Right lobe of liver (tissue), 6 donors: ENCODE measurements at regions not wholly inside any gene's neighbourhood (a gene's known extent, or its start where the extent isn't known, plus 50 kb on each side); places are given as distances from the start of the nearest gene placed in this dataset.
A peak's percentile ranks its signal among the peaks of the same experiment; 100 is the strongest.

Experiments
- ATAC-seq, 4 donors: fragments of 200-7000 bp; cut with Tn5 transposase; one replicate each; pipeline ENCODE4 v1.9.1; 2020; ENCODE audit warnings: mild to moderate bottlenecking in 4 of 4, moderate library complexity in 4 of 4
- DNase-seq, 3 donors: peaks; one replicate each; pipeline ENCODE4 v3.0.0-alpha.2; 2020
- H3K27ac ChIP-seq, 3 donors: fragments of 200-600 bp; one replicate each; pipeline ENCODE4 v1.8.0; 2022
- H3K27me3 ChIP-seq, 2 donors: fragments of 200-600 bp; one replicate each; pipeline ENCODE4 v1.8.0; 2022
- H3K36me3 ChIP-seq, 4 donors: fragments of 200-600 bp; sonication (generic) in 1 of 4; one replicate each; pipeline versions ENCODE4 v1.5.1 to v1.8.0; 2017 to 2022; ENCODE audit warnings: control low read depth in 1 of 4
- H3K4me1 ChIP-seq, 4 donors: fragments of 200-600 bp; sonication (generic) in 1 of 4; one replicate each; pipeline versions ENCODE4 v1.5.1 to v1.8.0; 2017 to 2022; ENCODE audit warnings: control low read depth in 1 of 4
- H3K4me3 ChIP-seq, 3 donors: fragments of 200-600 bp; one replicate each; pipeline ENCODE4 v1.8.0; 2022
- H3K9me3 ChIP-seq, 4 donors: fragments of 200-600 bp; sonication (generic) in 1 of 4; one replicate each; pipeline versions ENCODE4 v1.5.1 to v1.8.0; 2017 to 2022; ENCODE audit warnings: control low read depth in 1 of 4
- POLR2A ChIP-seq: fragments of 450-650 bp; IDR thresholded peaks from one replicate; pipeline ENCODE4 v1.6.1; 2017; ENCODE audit warnings: antibody characterized with exemption, mild to moderate bottlenecking
- WGBS: methylation state at CpG from one replicate; pipeline ENCODE4 v1.1.6; 2018; ENCODE audit warnings: low coverage, low lambda C conversion rate; ENCODE audit not compliant: insufficient coverage; ENCODE audit errors: missing lambda C conversion rate; 5-methylcytosine and 5-hydroxymethylcytosine counted together
- intact Hi-C, 2 donors: fragments of 100-400 bp; cut with DNase I; formaldehyde crosslinking; loops; one replicate each; pipeline versions ENCODE4 v1.11.2 to v1.14.1; 2022
- TF ChIP-seq, protein P1 (sequence below), 4 donors: fragments of 200-600 bp in 3 of 4; fragments of 450-650 bp in 1 of 4; IDR thresholded peaks; one replicate each; pipeline versions ENCODE4 v1.5.1 to v1.8.0; 2016 to 2022; ENCODE audit warnings: antibody characterized with exemption in 4 of 4, mild to moderate bottlenecking in 2 of 4
- donor health status: DM: no; HTN: yes; CAD: no.
- donor health status: DM: no; HTN: no; CAD: no.
- donor health status: DM: no; HTN: no; CAD: no.
- donor health status: DM: no; HTN: yes; CAD: no.
- donor health status: DM: no; HTN: yes; CAD: no.

DNA sequence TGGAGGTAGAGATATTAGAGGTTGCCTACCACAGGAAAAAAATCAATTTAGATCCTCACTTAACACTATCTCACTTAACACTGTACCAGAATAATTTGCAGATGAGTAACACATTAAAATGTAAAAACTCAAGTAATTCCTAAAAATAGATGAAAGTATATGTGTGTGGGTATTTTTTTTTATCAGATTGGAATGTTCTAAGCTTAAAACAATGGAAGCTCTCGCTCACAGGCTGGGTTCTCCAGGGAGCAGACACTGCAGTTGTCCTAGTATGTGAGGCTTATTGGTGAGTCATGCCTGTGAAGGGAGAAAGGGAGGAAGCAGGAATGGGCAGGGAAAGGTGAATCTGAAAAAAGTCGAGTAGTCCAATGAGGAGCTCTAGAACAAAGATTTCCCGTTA, 181.3 kb upstream of the ZNF608 start:
- WGBS, result 97% methylated on average over 3 of the region's 3 CpGs
- ATAC-seq, result no peak

DNA sequence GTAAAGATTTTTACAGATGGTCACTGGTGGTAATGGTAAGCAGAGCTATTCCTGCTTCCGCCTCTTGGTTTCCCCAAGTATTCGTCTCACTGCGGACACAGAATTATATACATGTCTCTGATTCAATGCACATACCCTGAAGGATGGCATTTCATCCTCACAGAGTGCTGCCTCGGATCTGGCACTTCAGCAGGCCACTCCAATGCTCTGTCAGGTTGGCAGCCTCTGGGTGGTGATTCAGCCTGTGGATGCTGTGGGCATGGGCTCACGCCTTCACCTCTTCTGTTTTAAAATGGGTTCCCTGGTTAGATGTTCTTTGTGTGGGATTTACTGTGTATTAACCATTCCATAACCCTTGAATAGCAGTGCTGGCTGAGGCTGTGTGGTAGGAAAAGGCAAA, 182.6 kb upstream of the ZNF608 start:
- H3K36me3 ChIP-seq, result no peaks in the 10 kb centered on the region
- intact Hi-C loops, result no loop called here
- WGBS, result 100% methylated on average over 5 of the region's 5 CpGs
- no peak for TF ChIP-seq POLR2A
- TF ChIP-seq, protein P1, sequence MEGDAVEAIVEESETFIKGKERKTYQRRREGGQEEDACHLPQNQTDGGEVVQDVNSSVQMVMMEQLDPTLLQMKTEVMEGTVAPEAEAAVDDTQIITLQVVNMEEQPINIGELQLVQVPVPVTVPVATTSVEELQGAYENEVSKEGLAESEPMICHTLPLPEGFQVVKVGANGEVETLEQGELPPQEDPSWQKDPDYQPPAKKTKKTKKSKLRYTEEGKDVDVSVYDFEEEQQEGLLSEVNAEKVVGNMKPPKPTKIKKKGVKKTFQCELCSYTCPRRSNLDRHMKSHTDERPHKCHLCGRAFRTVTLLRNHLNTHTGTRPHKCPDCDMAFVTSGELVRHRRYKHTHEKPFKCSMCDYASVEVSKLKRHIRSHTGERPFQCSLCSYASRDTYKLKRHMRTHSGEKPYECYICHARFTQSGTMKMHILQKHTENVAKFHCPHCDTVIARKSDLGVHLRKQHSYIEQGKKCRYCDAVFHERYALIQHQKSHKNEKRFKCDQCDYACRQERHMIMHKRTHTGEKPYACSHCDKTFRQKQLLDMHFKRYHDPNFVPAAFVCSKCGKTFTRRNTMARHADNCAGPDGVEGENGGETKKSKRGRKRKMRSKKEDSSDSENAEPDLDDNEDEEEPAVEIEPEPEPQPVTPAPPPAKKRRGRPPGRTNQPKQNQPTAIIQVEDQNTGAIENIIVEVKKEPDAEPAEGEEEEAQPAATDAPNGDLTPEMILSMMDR (IDR thresholded peaks at IDR 0.05), result no peak
- H3K4me1 ChIP-seq, result peaks cover 0 to 10% (median 0%) of the 10 kb centered on the region in 4 donors
- DNase-seq (no peak), ATAC-seq (no peak)
- no peaks in the 10 kb centered on the region for H3K27me3 ChIP-seq
- no peak overlapping the region for H3K27ac ChIP-seq
- H3K4me3 ChIP-seq, result no peak overlapping the region
- H3K9me3 ChIP-seq, result no peaks in the 10 kb centered on the region

More for the DNA sequence above, 181.3 kb upstream of the ZNF608 start:
- Histone ChIP-seq H3K27me3 (no peaks in the 10 kb centered on the region), H3K27ac (no peak overlapping the region), H3K4me3 (no peak overlapping the region), H3K9me3 (no peaks in the 10 kb centered on the region), H3K36me3 (no peaks in the 10 kb centered on the region), H3K4me1 (peaks cover 0 to 8% (median 0%) of the 10 kb centered on the region in 4 donors)
- intact Hi-C loops, result no loop called here
- DNase-seq, result no peak
- no peak for TF ChIP-seq POLR2A
- TF ChIP-seq, protein P1 (IDR thresholded peaks at IDR 0.05), result no peak

DNA sequence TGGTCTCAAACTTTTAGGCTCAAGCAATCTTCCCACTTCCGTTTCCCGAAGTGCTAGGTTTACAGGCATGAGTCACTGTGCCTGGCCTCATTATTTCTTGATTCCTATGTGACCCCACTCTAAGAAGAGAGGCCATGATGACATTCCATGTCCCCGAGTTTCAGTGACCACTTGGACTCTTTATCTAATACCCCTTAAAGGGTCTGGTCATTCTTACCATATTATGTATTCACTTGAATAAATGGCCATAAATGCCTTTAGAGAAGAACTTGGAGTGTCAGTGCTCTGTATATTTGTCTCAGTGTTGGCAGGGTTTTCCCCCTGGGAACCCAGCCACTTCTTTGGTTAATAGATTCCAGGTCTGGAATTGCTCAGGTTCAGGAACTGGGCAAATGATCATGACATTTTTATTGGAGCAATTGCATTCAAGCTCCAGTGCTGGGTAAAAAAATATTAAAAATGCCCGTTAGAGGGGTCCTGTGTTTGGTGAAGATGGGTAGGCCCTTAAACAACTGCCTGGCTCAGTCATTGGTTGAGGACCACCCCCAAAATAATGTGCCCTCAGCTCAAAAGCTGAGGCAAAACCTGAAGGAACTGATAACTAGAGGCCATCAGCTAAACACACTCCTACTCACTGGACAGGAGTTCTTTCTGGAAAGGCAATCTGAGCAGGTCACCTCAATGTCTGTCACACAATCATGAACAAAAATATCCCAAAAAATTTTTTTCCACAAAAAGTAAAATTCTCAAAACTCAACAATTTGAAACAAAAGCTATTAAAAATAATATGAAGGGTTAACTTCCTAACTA, 186.6 kb upstream of the ZNF608 start:
- intact Hi-C loops, result no loop called here
- no peaks in the 10 kb centered on the region for H3K36me3 ChIP-seq
- H3K27ac ChIP-seq, result peak overlapping the region in 1 of 3 donors; percentile 45
- no peak overlapping the region for H3K4me3 ChIP-seq
- 19% methylated on average over 4 of the region's 4 CpGs for WGBS
- no peaks in the 10 kb centered on the region for H3K27me3 ChIP-seq
- DNase-seq (peak in 2 of 3 donors; percentile 50 to 83), ATAC-seq (peak; percentile 95 to 98 (median 97))
- H3K9me3 ChIP-seq, result no peaks in the 10 kb centered on the region
- H3K4me1 ChIP-seq, result peaks cover 0 to 10% (median 0%) of the 10 kb centered on the region in 4 donors
- TF ChIP-seq POLR2A, result no peak
- TF ChIP-seq, protein P1 (IDR thresholded peaks at IDR 0.05), result no peak

DNA sequence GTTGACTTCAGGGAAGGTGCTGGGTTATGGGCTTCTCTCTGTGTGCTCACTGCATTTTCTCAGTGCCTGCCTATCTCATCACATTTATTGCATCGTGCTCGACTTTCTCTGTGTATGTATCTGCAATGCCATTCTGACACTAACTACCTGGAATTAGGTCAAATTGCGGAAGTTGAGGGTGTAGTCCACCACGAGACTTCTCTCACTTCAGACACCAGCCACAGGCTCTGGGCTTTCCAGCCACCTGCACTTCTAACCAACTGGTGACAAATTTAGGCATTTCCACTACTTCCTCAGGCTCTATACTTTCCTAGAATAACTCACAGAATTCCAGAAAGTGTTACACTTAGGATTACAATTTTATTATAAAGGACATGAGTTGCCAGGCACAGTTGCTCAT, 188.6 kb upstream of the ZNF608 start:
- H3K4me1 ChIP-seq, result peaks cover 0 to 10% (median 0%) of the 10 kb centered on the region in 4 donors
- H3K27ac ChIP-seq, result no peak overlapping the region
- DNase-seq (no peak), ATAC-seq (no peak)
- no peak overlapping the region for H3K4me3 ChIP-seq
- H3K9me3 ChIP-seq, result no peaks in the 10 kb centered on the region
- 73% methylated on average over 4 of the region's 4 CpGs for WGBS
- H3K27me3 ChIP-seq, result no peaks in the 10 kb centered on the region
- intact Hi-C loops, result no loop called here
- H3K36me3 ChIP-seq, result no peaks in the 10 kb centered on the region
- TF ChIP-seq, protein P1 (IDR thresholded peaks at IDR 0.05), result no peak
- no peak for TF ChIP-seq POLR2A
